CD4-positive, alpha-beta T cell treated with Interleukin-15 for 4 hours (primary cell): ENCODE measurements at regions not wholly inside any gene's neighbourhood (a gene's known extent, or its start where the extent isn't known, plus 50 kb on each side); places are given as distances from the start of the nearest gene placed in this dataset.
"Not testable (repeated sequence)": the region's sequence is repeated elsewhere in the genome, so short reads cannot be mapped to it uniquely, and the experiment has no call there.

Experiments used
- DNase-seq: peaks from one replicate; pipeline ENCODE4 v3.0.0-alpha.2; 2020; ENCODE audit warnings: low spot score

DNA sequence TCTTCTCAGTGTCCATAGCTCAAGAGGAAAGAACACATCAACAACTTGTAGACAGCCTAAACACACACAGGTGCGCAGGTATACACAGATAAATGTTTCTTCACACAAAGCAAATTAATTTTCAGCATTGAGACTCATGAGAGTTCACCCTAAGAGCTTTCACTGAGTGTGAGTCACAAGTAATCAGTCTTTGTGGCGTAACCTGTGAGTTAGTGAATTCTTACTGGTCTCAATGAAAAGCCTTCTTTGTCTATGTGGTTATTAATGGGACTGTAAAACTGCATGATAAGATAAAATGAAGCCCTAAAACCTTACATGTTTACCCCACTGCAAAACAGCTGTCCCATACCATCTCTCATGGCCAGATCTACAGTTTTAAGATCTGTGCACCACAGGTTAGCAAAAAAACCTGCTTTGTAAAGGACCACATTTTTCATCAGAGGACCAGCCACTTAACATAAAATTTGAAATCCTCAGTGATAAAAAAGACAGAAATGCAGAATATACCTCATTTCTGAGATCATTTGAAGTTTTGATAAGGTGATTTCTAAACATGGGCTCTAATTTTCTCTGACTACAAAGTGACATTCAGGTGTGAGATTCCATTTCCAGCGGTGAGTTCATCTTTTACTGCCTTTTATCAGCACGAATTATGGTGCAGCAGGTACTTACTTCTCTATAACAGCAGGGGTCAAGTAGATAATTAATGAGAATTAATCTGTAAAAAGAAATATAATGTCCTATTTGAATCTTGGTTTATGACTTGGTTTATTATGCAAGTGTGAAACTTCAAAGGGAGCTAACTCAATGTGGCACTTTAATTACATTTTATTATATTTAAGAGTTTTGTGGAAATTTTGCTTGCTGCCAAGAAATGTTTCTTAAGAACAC, 335.7 kb upstream of the PIK3R1 start:
- no peak for DNase-seq

- no peak for DNase-seq
These were observed 336.6 kb upstream of the PIK3R1 start for GRCh38 chr5:67878933-67879332.

- no peak for DNase-seq
These were observed 339.2 kb upstream of the PIK3R1 start for GRCh38 chr5:67876371-67876770.

DNA sequence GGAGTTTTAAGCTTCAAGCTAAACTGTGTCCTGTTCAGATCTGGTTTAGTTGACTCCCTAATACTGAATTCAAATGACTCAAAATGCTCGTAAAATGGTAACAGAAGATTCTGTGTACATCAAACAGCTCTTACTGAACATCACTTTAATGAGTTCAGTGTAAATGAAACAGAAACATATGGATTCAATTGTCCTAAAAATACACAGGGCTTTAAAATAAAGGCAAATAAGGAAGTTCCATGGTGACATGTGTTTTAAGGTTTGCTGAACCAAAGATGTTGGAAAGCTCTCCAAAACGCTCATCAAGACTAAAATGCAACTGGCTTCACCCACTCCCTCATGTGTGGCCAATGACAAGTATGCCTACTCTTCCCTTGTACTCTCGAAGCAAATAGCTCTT, 340.0 kb upstream of the PIK3R1 start:
- DNase-seq, result no peak

- DNase-seq, result no peak
These were observed 341.6 kb upstream of the PIK3R1 start for GRCh38 chr5:67873935-67874334.

GRCh38 chr5:67870662-67871061, 344.9 kb upstream of the PIK3R1 start:
- DNase-seq, result no peak

DNA sequence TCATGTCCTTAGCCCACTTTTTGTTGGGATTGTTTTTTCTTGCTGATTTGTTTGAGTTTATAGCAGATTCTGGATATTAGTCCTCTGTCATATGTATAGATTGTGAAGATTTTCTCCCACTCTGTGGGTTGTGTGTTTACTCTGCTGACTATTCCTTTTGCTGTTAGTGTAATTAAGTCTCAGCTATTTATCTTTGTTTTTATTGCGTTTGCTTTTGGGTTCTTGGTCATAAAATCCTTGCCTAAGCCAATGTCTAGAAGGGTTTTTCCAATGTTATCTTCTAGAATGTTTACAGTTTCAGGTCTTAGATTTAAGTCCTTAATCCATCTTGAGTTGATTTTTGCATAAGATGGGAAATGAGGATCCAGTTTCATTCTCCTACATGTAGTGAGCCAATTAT, 351.2 kb upstream of the PIK3R1 start:
- not testable (repeated sequence) for DNase-seq

- no peak for DNase-seq
These were observed 357.0 kb upstream of the PIK3R1 start for GRCh38 chr5:67858471-67859031.

DNA sequence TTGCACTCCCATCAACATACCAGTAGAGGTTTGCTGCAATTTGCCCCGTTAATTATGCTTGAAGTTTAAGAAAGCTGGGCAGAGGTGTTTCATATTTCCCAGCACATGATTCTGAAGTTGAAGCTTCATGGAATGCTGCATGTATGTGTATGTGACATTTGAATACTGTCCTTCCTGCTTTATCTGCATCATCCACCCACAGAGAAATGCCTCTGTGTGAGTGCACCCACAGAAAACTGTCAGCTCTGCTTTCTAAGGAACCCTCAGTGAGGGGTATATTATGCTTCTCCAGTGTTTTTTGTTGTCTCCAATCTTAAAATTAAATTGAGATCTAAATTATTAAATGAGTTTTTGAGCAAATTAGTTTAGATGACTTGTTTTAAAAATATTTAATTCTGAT, 358.1 kb upstream of the PIK3R1 start:
- DNase-seq, result no peak

DNA sequence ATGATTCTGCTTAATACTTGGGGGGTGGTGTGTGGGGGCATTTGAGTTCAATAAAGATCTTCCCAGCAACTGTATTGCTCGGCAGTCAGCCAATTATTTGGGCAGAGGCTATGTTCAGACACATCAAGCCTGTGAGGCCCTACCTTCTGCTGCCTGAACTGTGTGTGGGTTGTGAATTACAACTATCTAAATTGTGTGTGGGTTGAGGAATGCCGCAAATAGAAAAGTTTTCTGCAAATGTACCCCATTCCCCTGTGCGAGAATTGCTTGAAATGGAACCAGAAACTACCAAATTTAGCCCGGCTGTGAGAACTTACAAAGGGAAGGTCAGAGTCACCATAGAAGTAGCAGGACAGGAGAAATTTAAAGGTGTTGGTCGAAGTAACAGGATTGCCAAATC, 360.0 kb upstream of the PIK3R1 start:
- DNase-seq, result no peak

GRCh38 chr5:67850906-67851305, 364.6 kb upstream of the PIK3R1 start:
- not testable (repeated sequence) for DNase-seq

- no peak for DNase-seq
These were observed 370.6 kb upstream of the PIK3R1 start for GRCh38 chr5:67844924-67845323.

- DNase-seq, result no peak
These were observed 372.8 kb upstream of the PIK3R1 start for GRCh38 chr5:67842806-67843205.

- DNase-seq, result not testable (repeated sequence)
These were observed 378.3 kb upstream of the PIK3R1 start for GRCh38 chr5:67837225-67837624.

- DNase-seq, result not testable (repeated sequence)
These were observed 379.1 kb upstream of the PIK3R1 start for GRCh38 chr5:67836496-67836895.

GRCh38 chr5:67831048-67831447, 384.5 kb upstream of the PIK3R1 start:
- no peak for DNase-seq

- no peak for DNase-seq
These were observed 388.0 kb upstream of the PIK3R1 start for GRCh38 chr5:67827541-67827940.

- DNase-seq, result no peak
These were observed 390.7 kb upstream of the PIK3R1 start for GRCh38 chr5:67824852-67825251.

GRCh38 chr5:67817652-67818051, 397.9 kb upstream of the PIK3R1 start:
- DNase-seq, result no peak

DNA sequence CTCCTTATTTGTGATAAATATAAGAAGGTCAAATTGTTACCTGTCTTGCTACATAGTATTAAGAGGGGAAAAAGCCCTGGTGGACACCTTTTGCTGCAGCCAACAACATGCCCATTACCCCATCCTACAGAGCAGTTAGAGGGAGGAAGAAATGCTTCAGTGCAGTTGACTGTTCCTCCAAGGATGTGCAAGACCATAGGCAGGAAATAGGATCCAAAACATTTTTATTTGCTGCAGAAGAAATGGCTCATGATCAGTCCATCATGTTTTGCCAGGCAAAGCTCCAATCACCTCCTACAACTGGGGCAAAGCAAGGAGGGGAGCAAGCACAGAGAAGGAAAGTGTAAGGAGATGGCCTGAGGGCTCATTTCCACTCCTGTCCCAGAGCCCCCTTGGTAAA, 399.1 kb upstream of the PIK3R1 start:
- DNase-seq, result no peak

DNA sequence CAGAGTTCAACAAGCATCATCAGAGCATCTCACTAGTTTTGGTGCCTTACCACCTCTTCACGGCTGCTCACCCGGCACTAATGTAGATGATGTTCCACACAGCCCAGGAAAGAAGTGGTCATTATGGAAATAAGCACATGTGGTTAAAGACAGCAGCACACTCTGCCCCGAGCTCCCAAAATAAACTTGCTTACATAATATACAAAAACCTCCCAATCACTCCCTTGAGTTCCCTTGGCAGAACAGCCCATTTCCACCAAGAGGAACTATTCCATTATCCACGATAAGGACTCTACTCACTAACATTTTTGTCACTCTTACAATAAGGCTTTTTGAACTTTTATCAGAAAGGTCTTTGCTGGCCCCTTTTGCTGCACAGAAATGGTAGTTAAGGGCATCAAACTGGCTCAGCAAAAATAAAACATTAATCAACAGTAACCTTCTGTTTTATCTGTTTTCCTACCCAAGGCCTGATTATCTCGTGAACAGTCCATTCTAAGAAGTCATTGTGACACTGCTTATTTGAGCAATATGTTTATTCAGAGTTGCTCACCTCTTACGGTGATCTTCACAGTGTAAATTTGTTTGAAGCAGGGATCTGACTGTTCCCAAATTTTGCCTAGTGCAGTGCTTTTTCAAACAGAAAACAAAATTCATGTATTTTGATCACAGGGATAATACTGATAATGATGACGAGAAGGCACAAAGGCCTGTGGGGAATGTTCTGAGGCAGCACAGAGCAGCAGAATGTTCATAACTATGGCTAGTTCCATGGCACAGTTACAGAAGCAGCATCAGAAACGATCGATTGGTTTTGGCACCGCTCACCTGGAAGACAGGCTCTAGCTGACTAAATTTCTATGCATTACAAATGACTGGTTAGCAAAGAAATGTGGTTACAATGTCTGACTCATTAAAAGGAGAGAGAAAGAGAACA, 399.8 kb upstream of the PIK3R1 start:
- DNase-seq, result no peak

DNA sequence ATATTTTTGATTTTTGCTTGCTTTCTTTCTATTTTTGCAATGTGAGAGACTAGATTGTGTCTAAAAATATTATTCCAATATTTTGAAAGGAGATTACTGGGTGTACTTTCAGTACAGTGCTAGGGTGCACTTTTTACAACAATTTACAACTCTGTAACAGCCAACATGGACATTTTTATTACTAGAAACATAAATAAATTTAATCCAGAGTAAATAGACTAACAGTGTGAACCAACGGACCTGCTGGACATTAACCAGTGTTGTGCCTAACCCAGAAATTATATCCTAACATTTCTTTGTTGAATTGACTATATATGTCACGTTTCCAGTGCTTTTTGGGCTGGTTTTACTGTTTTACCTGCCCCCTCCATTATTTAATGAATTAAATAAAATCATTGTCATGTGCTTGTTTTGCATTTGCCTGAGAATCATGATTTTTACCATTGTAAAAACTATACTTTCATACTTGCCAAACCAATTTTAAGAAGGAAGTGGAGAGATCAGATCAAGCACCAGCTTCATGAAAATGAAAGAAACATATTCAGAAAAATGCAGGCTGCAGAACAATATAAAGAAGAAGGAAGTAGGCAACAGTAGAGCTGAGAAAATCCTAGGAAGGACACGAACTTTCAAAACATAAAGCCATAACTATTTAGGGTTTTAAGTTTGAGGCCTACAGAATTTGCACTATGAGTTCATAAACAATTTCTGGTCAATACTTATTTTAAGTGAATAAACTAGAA, 400.8 kb upstream of the PIK3R1 start:
- no peak for DNase-seq
